ENCODE measurements at regions not wholly inside any gene's neighbourhood (a gene's known extent, or its start where the extent isn't known, plus 50 kb on each side); places are given as distances from the start of the nearest gene placed in this dataset.

DNA sequence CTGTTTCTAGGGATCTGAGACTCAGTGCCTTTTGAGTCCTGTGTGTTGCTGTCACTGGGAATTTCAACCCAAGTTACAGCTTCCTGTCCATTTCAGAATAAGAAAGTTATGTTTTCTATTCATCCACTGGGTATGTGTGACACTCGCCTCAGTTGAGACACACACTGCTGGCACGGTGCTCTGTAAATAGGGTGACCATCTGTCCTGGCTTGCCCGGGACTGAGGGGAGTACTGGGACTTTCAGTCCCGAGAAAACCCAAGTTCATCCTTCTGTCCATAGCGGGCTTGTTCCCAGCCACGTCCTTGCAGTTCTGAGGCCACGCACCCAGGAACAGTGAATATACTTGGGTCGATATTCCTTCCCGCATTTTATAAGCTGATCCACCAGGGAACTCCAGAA, 56.3 kb upstream of the DISP3 start:
- TF ChIP-seq, protein P1, sequence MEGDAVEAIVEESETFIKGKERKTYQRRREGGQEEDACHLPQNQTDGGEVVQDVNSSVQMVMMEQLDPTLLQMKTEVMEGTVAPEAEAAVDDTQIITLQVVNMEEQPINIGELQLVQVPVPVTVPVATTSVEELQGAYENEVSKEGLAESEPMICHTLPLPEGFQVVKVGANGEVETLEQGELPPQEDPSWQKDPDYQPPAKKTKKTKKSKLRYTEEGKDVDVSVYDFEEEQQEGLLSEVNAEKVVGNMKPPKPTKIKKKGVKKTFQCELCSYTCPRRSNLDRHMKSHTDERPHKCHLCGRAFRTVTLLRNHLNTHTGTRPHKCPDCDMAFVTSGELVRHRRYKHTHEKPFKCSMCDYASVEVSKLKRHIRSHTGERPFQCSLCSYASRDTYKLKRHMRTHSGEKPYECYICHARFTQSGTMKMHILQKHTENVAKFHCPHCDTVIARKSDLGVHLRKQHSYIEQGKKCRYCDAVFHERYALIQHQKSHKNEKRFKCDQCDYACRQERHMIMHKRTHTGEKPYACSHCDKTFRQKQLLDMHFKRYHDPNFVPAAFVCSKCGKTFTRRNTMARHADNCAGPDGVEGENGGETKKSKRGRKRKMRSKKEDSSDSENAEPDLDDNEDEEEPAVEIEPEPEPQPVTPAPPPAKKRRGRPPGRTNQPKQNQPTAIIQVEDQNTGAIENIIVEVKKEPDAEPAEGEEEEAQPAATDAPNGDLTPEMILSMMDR (IDR thresholded peaks at IDR 0.05) = no peak
- no peak for TF ChIP-seq EZH2 (IDR thresholded peaks at IDR 0.05; ENCODE audit: borderline replicate concordance, insufficient read depth, low read depth, low read length, poor library complexity, severe bottlenecking)
